GM18507 (cell line): ENCODE measurements at regions not wholly inside any gene's neighbourhood (a gene's known extent, or its start where the extent isn't known, plus 50 kb on each side); places are given as distances from the start of the nearest gene placed in this dataset.

Source experiments
- DNase-seq: peaks from one replicate; pipeline ENCODE4 v3.0.0; 2011; ENCODE audit warnings: low read depth; ENCODE audit not compliant: insufficient read length; ENCODE audit errors: extremely low spot score
- FAIRE-seq: peaks from 2 replicates; lab custom pipeline; 2011; peaks lifted over from hg19 to GRCh38; lab: Jason Lieb, UNC

- DNase-seq (peak; percentile 4), FAIRE-seq (peak; percentile 55)
Observed at GRCh38 chr4:120977435-120977997, 55.0 kb upstream of the PRDM5 start.

- FAIRE-seq (no peak), DNase-seq (no peak)
Observed at GRCh38 chr4:120973207-120973606, 50.7 kb upstream of the PRDM5 start.
